ENCODE measurements at regions not wholly inside any gene's neighbourhood (a gene's known extent, or its start where the extent isn't known, plus 50 kb on each side); places are given as distances from the start of the nearest gene placed in this dataset.

- H3K18ac ChIP-seq (ENCODE audit: insufficient read length, low read depth, low read length) = no peak overlapping the region
- no peak overlapping the region for H2BK15ac ChIP-seq (ENCODE audit: low read depth, low read length)
- no peaks in the 10 kb centered on the region for H3K27me3 Mint-ChIP-seq (ENCODE audit: low read depth)
- no peaks in the 10 kb centered on the region for H3K23me2 ChIP-seq (ENCODE audit: insufficient read length, low read depth, low read length, poor library complexity, severe bottlenecking)
- H3K4me3 Mint-ChIP-seq = no peak overlapping the region
- no peak for DNase-seq
- no peak overlapping the region for H3K14ac ChIP-seq (ENCODE audit: insufficient read depth, low read length)
- H3K9me3 Mint-ChIP-seq = no peaks in the 10 kb centered on the region; a peak in 1 of 5 replicates
- H3T11ph ChIP-seq (ENCODE audit: low read length) = no peak overlapping the region
- no peak for TF ChIP-seq CTCF (conservative IDR thresholded peaks at IDR 0.05)
- H3K79me2 ChIP-seq (ENCODE audit: insufficient read depth, low read length) = no peaks in the 10 kb centered on the region
- no CpG with 5 or more reads among the region's 4 CpGs for WGBS (ENCODE audit: extremely low coverage, insufficient read length, low lambda C conversion rate)
- no peak overlapping the region for H3K56ac ChIP-seq (ENCODE audit: insufficient read length, low read depth, low read length)
- H2BK20ac ChIP-seq (ENCODE audit: low read depth, low read length, poor library complexity, severe bottlenecking) = no peak overlapping the region
- H2BK5ac ChIP-seq (ENCODE audit: insufficient read length, low read length) = no peak overlapping the region
- H2AK5ac ChIP-seq (ENCODE audit: insufficient read length, low read length) = no peak overlapping the region
- no peak overlapping the region for H3K9ac ChIP-seq (ENCODE audit: extremely low read depth, insufficient read length, low read length)
- H3K27me3 ChIP-seq (ENCODE audit: insufficient read depth, low read length) = no peaks in the 10 kb centered on the region
- no peak overlapping the region for H2BK120ac ChIP-seq (ENCODE audit: low read depth, low read length, poor library complexity, severe bottlenecking)
- H3K4me1 Mint-ChIP-seq = 0 out of 4 replicates have a peak, but pooled peaks cover 0 to 3% of the 10 kb centered on the region in 2 experiments
- no peaks in the 10 kb centered on the region for H4K20me1 ChIP-seq (ENCODE audit: control insufficient read depth, insufficient read depth, insufficient read length)
- H2BK12ac ChIP-seq (ENCODE audit: insufficient read length, low read depth, low read length) = no peak overlapping the region
- no peak overlapping the region for H3K27ac ChIP-seq (ENCODE audit: insufficient read length, low read depth, low read length)
- H4K91ac ChIP-seq (ENCODE audit: insufficient read length, low read depth, low read length) = no peak overlapping the region
- no peak overlapping the region for H3K23ac ChIP-seq (ENCODE audit: insufficient read length, low read depth, low read length)
- H3K9me3 ChIP-seq (ENCODE audit: control insufficient read depth, low read depth, low read length) = no peaks in the 10 kb centered on the region
- no peaks in the 10 kb centered on the region for H3K4me1 ChIP-seq (ENCODE audit: insufficient read depth, low read length)
- H3K4ac ChIP-seq (ENCODE audit: low read depth, low read length) = no peak overlapping the region
- no peak overlapping the region for H3K4me2 ChIP-seq (ENCODE audit: insufficient read depth, insufficient read length, low read length)
- no peaks in the 10 kb centered on the region for H3K79me1 ChIP-seq (ENCODE audit: insufficient read depth, low read depth, low read length, poor library complexity, severe bottlenecking)
- H2AFZ ChIP-seq (ENCODE audit: low read length) = no peak overlapping the region
- no peak overlapping the region for H4K8ac ChIP-seq (replicated peaks; ENCODE audit: insufficient read length, low read depth, low read length)
- H3K36me3 Mint-ChIP-seq (ENCODE audit: insufficient read depth in 1 of 3, low read depth in 3 of 3) = no peaks in the 10 kb centered on the region
- no peak overlapping the region for H3K27ac Mint-ChIP-seq
- no peak overlapping the region for H4K5ac ChIP-seq (ENCODE audit: insufficient read length, low read depth, low read length)
Measured at GRCh38 chr18:67144329-67144728, 372.2 kb downstream of the DSEL start.
